Dendritic cell treated with granulocyte-macrophage colony-stimulating factor and Interleukin-4, amounts not matched to agents 40 ng/mL and 50 ng/mL, for 4 days (primary cell): ENCODE measurements at regions not wholly inside any gene's neighbourhood (a gene's known extent, or its start where the extent isn't known, plus 50 kb on each side); places are given as distances from the start of the nearest gene placed in this dataset.

Experiments used
- H3K27ac Mint-ChIP-seq: one replicate; pipeline ENCODE4 v1.8.0; 2022; ENCODE audit warnings: mild to moderate bottlenecking, mixed read lengths
- H3K27me3 Mint-ChIP-seq: one replicate; pipeline ENCODE4 v1.8.0; 2022; ENCODE audit warnings: mild to moderate bottlenecking, mixed read lengths
- H3K36me3 Mint-ChIP-seq: one replicate; pipeline ENCODE4 v1.8.0; 2022; ENCODE audit warnings: low read depth, mixed read lengths
- H3K4me1 Mint-ChIP-seq: one replicate; pipeline ENCODE4 v1.8.0; 2022; ENCODE audit warnings: low read depth, mixed read lengths
- H3K4me3 Mint-ChIP-seq: one replicate; pipeline ENCODE4 v1.8.0; 2022; ENCODE audit warnings: mild to moderate bottlenecking, moderate library complexity, mixed read lengths
- H3K9me3 Mint-ChIP-seq: one replicate; pipeline ENCODE4 v1.8.0; 2022; ENCODE audit warnings: mixed read lengths
- intact Hi-C: fragments of 100-400 bp; cut with micrococcal nuclease; formaldehyde crosslinking; loops from one replicate; pipeline ENCODE4 v1.15.0; 2022

- peaks cover 7% of the 10 kb centered on the region for H3K4me1 Mint-ChIP-seq
- H3K36me3 Mint-ChIP-seq: no peaks in the 10 kb centered on the region
- no peak overlapping the region for H3K27ac Mint-ChIP-seq
- no peaks in the 10 kb centered on the region for H3K9me3 Mint-ChIP-seq
- H3K4me3 Mint-ChIP-seq: no peak overlapping the region
- H3K27me3 Mint-ChIP-seq: peaks cover 35% of the 10 kb centered on the region
- intact Hi-C loops: loop anchor here (1.0 kb wide), 1 partner anchor 114 kb away; no protein-coding TSS in a partner anchor
Observed at GRCh38 chr4:129526812-129527211, 430.9 kb downstream of the C4orf33 start.

- no peak overlapping the region for H3K4me3 Mint-ChIP-seq
- H3K36me3 Mint-ChIP-seq: no peaks in the 10 kb centered on the region
- H3K9me3 Mint-ChIP-seq: no peaks in the 10 kb centered on the region
- no peak overlapping the region for H3K27ac Mint-ChIP-seq
- peaks cover 22% of the 10 kb centered on the region for H3K4me1 Mint-ChIP-seq
- intact Hi-C loops: loop anchor here (10.0 kb wide), 1 partner anchor 186 kb away; no protein-coding TSS in a partner anchor
- peaks cover 22% of the 10 kb centered on the region for H3K27me3 Mint-ChIP-seq
Observed at GRCh38 chr4:129531253-129531652, 435.3 kb downstream of the C4orf33 start.

- intact Hi-C loops: loop anchor here (10.0 kb wide), 1 partner anchor 188 kb away; no protein-coding TSS in a partner anchor
- peaks cover 25% of the 10 kb centered on the region for H3K27me3 Mint-ChIP-seq
- H3K4me1 Mint-ChIP-seq: peaks cover 26% of the 10 kb centered on the region
- H3K4me3 Mint-ChIP-seq: no peak overlapping the region
- H3K27ac Mint-ChIP-seq: no peak overlapping the region
- H3K36me3 Mint-ChIP-seq: no peaks in the 10 kb centered on the region
- no peaks in the 10 kb centered on the region for H3K9me3 Mint-ChIP-seq
Observed at GRCh38 chr4:129532573-129532972, 436.6 kb downstream of the C4orf33 start.

- Mint-ChIP-seq H3K4me3 (no peak overlapping the region), H3K27me3 (peaks cover 7% of the 10 kb centered on the region), H3K27ac (no peak overlapping the region), H3K9me3 (peaks cover 8% of the 10 kb centered on the region), H3K4me1 (no peaks in the 10 kb centered on the region), H3K36me3 (no peaks in the 10 kb centered on the region)
- intact Hi-C loops: no loop called here
Observed at GRCh38 chr4:129543299-129543698, 447.3 kb downstream of the C4orf33 start.

- peaks cover 8% of the 10 kb centered on the region for H3K9me3 Mint-ChIP-seq
- no peaks in the 10 kb centered on the region for H3K36me3 Mint-ChIP-seq
Observed at GRCh38 chr4:129545599-129546278, 449.8 kb downstream of the C4orf33 start.

GRCh38 chr4:129546531-129546930 is 450.6 kb downstream of the C4orf33 start:
- H3K27me3 Mint-ChIP-seq: peaks cover 4% of the 10 kb centered on the region
- H3K27ac Mint-ChIP-seq: no peak overlapping the region
- H3K4me1 Mint-ChIP-seq: no peaks in the 10 kb centered on the region
- H3K9me3 Mint-ChIP-seq: peaks cover 4% of the 10 kb centered on the region
- H3K4me3 Mint-ChIP-seq: no peak overlapping the region
- no peaks in the 10 kb centered on the region for H3K36me3 Mint-ChIP-seq
- intact Hi-C loops: no loop called here

More at GRCh38 chr4:129545599-129546278, 449.8 kb downstream of the C4orf33 start:
- Mint-ChIP-seq H3K4me1 (no peaks in the 10 kb centered on the region), H3K4me3 (no peak overlapping the region), H3K27ac (no peak overlapping the region), H3K27me3 (peaks cover 6% of the 10 kb centered on the region)
- intact Hi-C loops: no loop called here

GRCh38 chr4:129550281-129550785 is 454.4 kb downstream of the C4orf33 start:
- Mint-ChIP-seq H3K27ac (no peak overlapping the region), H3K9me3 (no peaks in the 10 kb centered on the region), H3K4me3 (no peak overlapping the region), H3K4me1 (no peaks in the 10 kb centered on the region), H3K27me3 (peaks cover 3% of the 10 kb centered on the region), H3K36me3 (no peaks in the 10 kb centered on the region)
- intact Hi-C loops: no loop called here

GRCh38 chr4:129561280-129561679 is 465.3 kb downstream of the C4orf33 start:
- intact Hi-C loops: no loop called here
- Mint-ChIP-seq H3K27me3 (peaks cover 2% of the 10 kb centered on the region), H3K4me1 (no peaks in the 10 kb centered on the region), H3K9me3 (no peaks in the 10 kb centered on the region), H3K36me3 (no peaks in the 10 kb centered on the region), H3K4me3 (no peak overlapping the region), H3K27ac (no peak overlapping the region)

- H3K4me3 Mint-ChIP-seq: no peak overlapping the region
- peaks cover 2% of the 10 kb centered on the region for H3K27me3 Mint-ChIP-seq
- H3K27ac Mint-ChIP-seq: no peak overlapping the region
- no peaks in the 10 kb centered on the region for H3K36me3 Mint-ChIP-seq
- intact Hi-C loops: no loop called here
- H3K9me3 Mint-ChIP-seq: no peaks in the 10 kb centered on the region
- no peaks in the 10 kb centered on the region for H3K4me1 Mint-ChIP-seq
Observed at GRCh38 chr4:129561886-129562671, 466.1 kb downstream of the C4orf33 start.

- intact Hi-C loops: no loop called here
- no peak overlapping the region for H3K27ac Mint-ChIP-seq
- no peaks in the 10 kb centered on the region for H3K36me3 Mint-ChIP-seq
- H3K4me3 Mint-ChIP-seq: no peak overlapping the region
- no peaks in the 10 kb centered on the region for H3K9me3 Mint-ChIP-seq
- no peaks in the 10 kb centered on the region for H3K4me1 Mint-ChIP-seq
- H3K27me3 Mint-ChIP-seq: peaks cover 2% of the 10 kb centered on the region
Observed at GRCh38 chr4:129565214-129565613, 469.3 kb downstream of the C4orf33 start.

GRCh38 chr4:129570326-129570725 is 474.4 kb downstream of the C4orf33 start:
- H3K36me3 Mint-ChIP-seq: no peaks in the 10 kb centered on the region
- H3K27me3 Mint-ChIP-seq: no peaks in the 10 kb centered on the region
- H3K9me3 Mint-ChIP-seq: no peaks in the 10 kb centered on the region
- H3K4me3 Mint-ChIP-seq: no peak overlapping the region
- no peak overlapping the region for H3K27ac Mint-ChIP-seq
- no peaks in the 10 kb centered on the region for H3K4me1 Mint-ChIP-seq
- intact Hi-C loops: no loop called here

- intact Hi-C loops: no loop called here
- no peaks in the 10 kb centered on the region for H3K36me3 Mint-ChIP-seq
- H3K4me3 Mint-ChIP-seq: no peak overlapping the region
- no peaks in the 10 kb centered on the region for H3K9me3 Mint-ChIP-seq
- H3K4me1 Mint-ChIP-seq: peaks cover 4% of the 10 kb centered on the region
- no peaks in the 10 kb centered on the region for H3K27me3 Mint-ChIP-seq
- no peak overlapping the region for H3K27ac Mint-ChIP-seq
Observed at GRCh38 chr4:129578336-129578735, 482.4 kb downstream of the C4orf33 start.

GRCh38 chr4:129581305-129581704 is 485.4 kb downstream of the C4orf33 start:
- Mint-ChIP-seq H3K27me3 (no peaks in the 10 kb centered on the region), H3K4me1 (peaks cover 11% of the 10 kb centered on the region), H3K36me3 (no peaks in the 10 kb centered on the region), H3K9me3 (peaks cover 7% of the 10 kb centered on the region), H3K27ac (no peak overlapping the region), H3K4me3 (no peak overlapping the region)
- intact Hi-C loops: no loop called here

GRCh38 chr4:129583868-129584267 is 487.9 kb downstream of the C4orf33 start:
- Mint-ChIP-seq H3K4me3 (no peak overlapping the region), H3K27me3 (no peaks in the 10 kb centered on the region), H3K9me3 (peaks cover 20% of the 10 kb centered on the region), H3K27ac (no peak overlapping the region), H3K36me3 (no peaks in the 10 kb centered on the region), H3K4me1 (peaks cover 11% of the 10 kb centered on the region)
- intact Hi-C loops: no loop called here
